ENCODE measurements at regions not wholly inside any gene's neighbourhood (a gene's known extent, or its start where the extent isn't known, plus 50 kb on each side); places are given as distances from the start of the nearest gene placed in this dataset.

DNA sequence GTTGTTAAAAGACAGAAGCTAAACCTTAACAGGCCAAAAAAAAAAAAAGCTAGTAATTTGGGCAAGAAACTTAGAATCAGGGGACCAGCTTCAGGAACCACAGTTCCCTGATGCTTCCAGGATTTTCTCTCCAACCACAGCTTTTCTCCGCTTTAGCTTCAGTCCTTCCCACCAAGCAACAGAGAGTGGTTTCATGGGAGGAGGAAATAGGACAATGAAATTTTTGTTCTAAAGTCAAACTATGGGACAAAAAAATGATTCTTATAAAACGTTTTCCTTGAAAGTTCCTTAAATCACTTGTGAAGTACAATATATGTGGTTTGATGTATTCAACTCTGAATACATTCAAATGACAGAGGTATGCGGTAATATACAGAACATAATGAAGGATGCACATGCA lies 71.0 kb upstream of the DHX15 start:
- no peak overlapping the region for H3K27ac ChIP-seq (ENCODE audit: insufficient read depth, low read depth, low read length)
- no peaks in the 10 kb centered on the region for H3K36me3 ChIP-seq (ENCODE audit: control insufficient read depth in 2 of 2, extremely low read depth in 1 of 2, insufficient read depth in 2 of 2, low read length in 2 of 2)
- no peaks in the 10 kb centered on the region for H3K79me2 ChIP-seq (ENCODE audit: control insufficient read depth, insufficient read depth, low read length)
- H3K27me3 ChIP-seq (ENCODE audit: control insufficient read depth in 2 of 2, insufficient read depth in 2 of 2, low read length in 2 of 2): peaks cover 0 to 3% of the 10 kb centered on the region in 2 experiments
- intact Hi-C loops (cut with micrococcal nuclease): no loop called here
- no peaks in the 10 kb centered on the region for H3K4me1 ChIP-seq (ENCODE audit: control insufficient read depth, extremely low read depth, insufficient read depth, low read length)
- no peaks in the 10 kb centered on the region for H3K9me3 ChIP-seq (replicated peaks; ENCODE audit: control insufficient read depth, insufficient read depth, low read length)
- CTCF ChIA-PET: no interaction called here
- POLR2A ChIA-PET: no interaction called here
- BruUV-seq (replicated peaks): no TSS peak
- no peaks in the 10 kb centered on the region for H3K9me1 ChIP-seq (replicated peaks; ENCODE audit: control insufficient read depth, extremely low read depth, insufficient read depth, low read length)
- DNase-seq (ENCODE audit: low read depth, low spot score): no peak
- H4K20me1 ChIP-seq (replicated peaks; ENCODE audit: control insufficient read depth, extremely low read depth, insufficient read depth, low read length): no peaks in the 10 kb centered on the region
- no peak overlapping the region for H3K4me3 ChIP-seq (replicated peaks in 1 of 3; ENCODE audit: insufficient read depth in 1 of 3, low read depth in 1 of 3, low read length in 3 of 3)
- dilution Hi-C loops (cut with MboI; ENCODE audit: extremely low pct_ligation_motif_present, low sequenced_read_pairs): no loop called here
- H3K4me2 ChIP-seq (ENCODE audit: insufficient read depth, low read length): no peak overlapping the region
- H3K9ac ChIP-seq (replicated peaks; ENCODE audit: extremely low read depth, insufficient read depth, low read length): no peak overlapping the region
- FAIRE-seq: no peak
- H2AFZ ChIP-seq (ENCODE audit: low read depth, low read length): no peak overlapping the region
- TF ChIP-seq POLR2AphosphoS5 (IDR thresholded peaks at IDR 0.05; ENCODE audit: insufficient read depth, low read depth, low read length): no peak
- TF ChIP-seq MYC (IDR thresholded peaks at IDR 0.05; ENCODE audit: low read depth, low read length): no peak
- TF ChIP-seq GATA2 (IDR thresholded peaks at IDR 0.05; ENCODE audit: insufficient read depth, insufficient read length, low read depth, low read length): no peak
- TF ChIP-seq POLR2A (IDR thresholded peaks at IDR 0.05; ENCODE audit: low read depth, low read length): no peak
- TF ChIP-seq JUN (IDR thresholded peaks at IDR 0.05; ENCODE audit: borderline replicate concordance, insufficient read depth, insufficient read length, low read depth): no peak

DNA sequence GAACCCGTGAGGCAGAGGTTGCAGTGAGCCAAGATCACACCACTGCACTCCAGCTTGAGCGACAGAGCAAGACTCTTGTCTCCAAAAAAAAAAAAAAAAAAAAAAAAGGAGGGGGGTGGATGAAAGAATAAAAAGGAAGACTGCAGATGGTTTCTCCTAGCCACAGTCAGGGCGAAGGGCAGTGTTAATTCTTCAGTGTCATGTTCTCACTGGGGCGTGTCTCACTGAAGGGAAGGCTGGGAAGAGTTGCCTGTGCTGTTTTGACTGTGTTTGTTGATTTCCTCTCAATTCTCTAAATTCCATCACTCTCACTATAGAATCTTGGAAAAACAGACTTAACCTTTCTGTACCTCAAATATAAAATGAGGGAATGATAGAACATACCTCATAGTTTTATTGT lies 71.6 kb upstream of the DHX15 start:
- H3K9me3 ChIP-seq (replicated peaks; ENCODE audit: control insufficient read depth, insufficient read depth, low read length): no peaks in the 10 kb centered on the region
- H3K79me2 ChIP-seq (ENCODE audit: control insufficient read depth, insufficient read depth, low read length): no peaks in the 10 kb centered on the region
- intact Hi-C loops (cut with micrococcal nuclease): no loop called here
- no peak overlapping the region for H3K4me3 ChIP-seq (replicated peaks in 1 of 3; ENCODE audit: insufficient read depth in 1 of 3, low read depth in 1 of 3, low read length in 3 of 3)
- no peak for FAIRE-seq
- dilution Hi-C loops (cut with MboI; ENCODE audit: extremely low pct_ligation_motif_present, low sequenced_read_pairs): no loop called here
- H3K27me3 ChIP-seq (ENCODE audit: control insufficient read depth in 2 of 2, insufficient read depth in 2 of 2, low read length in 2 of 2): peaks cover 0 to 3% of the 10 kb centered on the region in 2 experiments
- H3K9ac ChIP-seq (replicated peaks; ENCODE audit: extremely low read depth, insufficient read depth, low read length): no peak overlapping the region
- CTCF ChIA-PET: no interaction called here
- H3K27ac ChIP-seq (ENCODE audit: insufficient read depth, low read depth, low read length): no peak overlapping the region
- H4K20me1 ChIP-seq (replicated peaks; ENCODE audit: control insufficient read depth, extremely low read depth, insufficient read depth, low read length): no peaks in the 10 kb centered on the region
- no peak for DNase-seq (ENCODE audit: low read depth, low spot score)
- H3K4me2 ChIP-seq (ENCODE audit: insufficient read depth, low read length): no peak overlapping the region
- TF ChIP-seq, protein P1, sequence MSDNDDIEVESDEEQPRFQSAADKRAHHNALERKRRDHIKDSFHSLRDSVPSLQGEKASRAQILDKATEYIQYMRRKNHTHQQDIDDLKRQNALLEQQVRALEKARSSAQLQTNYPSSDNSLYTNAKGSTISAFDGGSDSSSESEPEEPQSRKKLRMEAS (IDR thresholded peaks at IDR 0.05; ENCODE audit: insufficient read depth, insufficient read length): no peak
- TF ChIP-seq POLR2A (IDR thresholded peaks at IDR 0.05; ENCODE audit: low read depth, low read length) (no peak), EZH2 (IDR thresholded peaks at IDR 0.05; ENCODE audit: borderline replicate concordance, low read depth, low read length, severe bottlenecking) (no peak), JUN (IDR thresholded peaks at IDR 0.05; ENCODE audit: borderline replicate concordance, insufficient read depth, insufficient read length, low read depth) (no peak), POLR2AphosphoS5 (IDR thresholded peaks at IDR 0.05; ENCODE audit: insufficient read depth, low read depth, low read length) (no peak)
- no peaks in the 10 kb centered on the region for H3K9me1 ChIP-seq (replicated peaks; ENCODE audit: control insufficient read depth, extremely low read depth, insufficient read depth, low read length)
- no peaks in the 10 kb centered on the region for H3K36me3 ChIP-seq (ENCODE audit: control insufficient read depth in 2 of 2, extremely low read depth in 1 of 2, insufficient read depth in 2 of 2, low read length in 2 of 2)
- POLR2A ChIA-PET: no interaction called here
- no TSS peak for BruUV-seq (replicated peaks)
- no peaks in the 10 kb centered on the region for H3K4me1 ChIP-seq (ENCODE audit: control insufficient read depth, extremely low read depth, insufficient read depth, low read length)
- no peak overlapping the region for H2AFZ ChIP-seq (ENCODE audit: low read depth, low read length)

Data from endothelial cell of umbilical vein (primary cell).